SK-N-SH treated with all-trans-retinoic acid at 6 μM for 48 hours (cell line): ENCODE measurements at regions not wholly inside any gene's neighbourhood (a gene's known extent, or its start where the extent isn't known, plus 50 kb on each side); places are given as distances from the start of the nearest gene placed in this dataset.

Experiments
- ATAC-seq: fragments of 200-7000 bp; cut with Tn5 transposase; 3 replicates; pipeline ENCODE4 v1.9.1; 2020; ENCODE audit warnings: mild to moderate bottlenecking, moderate library complexity
- ARNTL ChIP-seq: fragments of 450-650 bp; formaldehyde crosslinking; IDR thresholded peaks from 2 replicates; pipeline ENCODE4 v1.5.0; 2020; ENCODE audit warnings: low read depth, mild to moderate bottlenecking, moderate library complexity, borderline replicate concordance
- BACH2 ChIP-seq: fragments of 250-450 bp; sonication (Bioruptor Pico); IDR thresholded peaks from 2 replicates; pipeline ENCODE4 v1.9.0; 2021; ENCODE audit warnings: mild to moderate bottlenecking, borderline replicate concordance
- CSDC2 ChIP-seq: fragments of 250-450 bp; sonication (Bioruptor Pico); IDR thresholded peaks from 2 replicates; pipeline ENCODE4 v1.5.0; 2020; ENCODE audit warnings: mild to moderate bottlenecking, moderate library complexity
- ESRRG ChIP-seq: fragments of 250-450 bp; sonication (Bioruptor Pico); IDR thresholded peaks from 2 replicates; pipeline ENCODE4 v1.6.1; 2021; ENCODE audit warnings: mild to moderate bottlenecking
- GLIS3 ChIP-seq: fragments of 250-450 bp; sonication (Bioruptor Pico); IDR thresholded peaks from 2 replicates; pipeline ENCODE4 v1.5.0; 2020; ENCODE audit warnings: mild to moderate bottlenecking, moderate library complexity
- ISL1 ChIP-seq: fragments of 250-450 bp; sonication (Bioruptor Pico); IDR thresholded peaks from 2 replicates; pipeline ENCODE4 v2.1.2; 2022; ENCODE audit warnings: mild to moderate bottlenecking, moderate library complexity
- OSR1 ChIP-seq: fragments of 250-450 bp; sonication (Bioruptor Pico); IDR thresholded peaks from 2 replicates; pipeline ENCODE4 v1.8.0; 2022; ENCODE audit warnings: moderate library complexity, mild to moderate bottlenecking, inconsistent platforms
- PATZ1 ChIP-seq: fragments of 250-450 bp; sonication (Bioruptor Pico); IDR thresholded peaks from 2 replicates; pipeline ENCODE4 v1.8.0; 2020; ENCODE audit warnings: mild to moderate bottlenecking, moderate library complexity, borderline replicate concordance
- PPARA ChIP-seq: fragments of 250-450 bp; sonication (Bioruptor Pico); IDR thresholded peaks from 2 replicates; pipeline ENCODE4 v1.5.0; 2020; ENCODE audit warnings: mild to moderate bottlenecking, borderline replicate concordance
- RARB ChIP-seq: fragments of 250-450 bp; sonication (Bioruptor Pico); IDR thresholded peaks from 2 replicates; pipeline ENCODE4 v1.8.0; 2021; ENCODE audit warnings: mild to moderate bottlenecking, moderate library complexity
- SNAI2 ChIP-seq: fragments of 250-450 bp; sonication (Bioruptor Pico); IDR thresholded peaks from 2 replicates; pipeline ENCODE4 v1.5.0; 2020; ENCODE audit warnings: mild to moderate bottlenecking, moderate library complexity
- TCF4 ChIP-seq: fragments of 250-450 bp; sonication (Bioruptor Pico); IDR thresholded peaks from 2 replicates; pipeline ENCODE4 v1.8.0; 2021; ENCODE audit warnings: mild to moderate bottlenecking, moderate library complexity, borderline replicate concordance
- TOX ChIP-seq: fragments of 250-450 bp; sonication (Bioruptor Pico); IDR thresholded peaks from 2 replicates; pipeline ENCODE4 v1.8.0; 2021; ENCODE audit warnings: mild to moderate bottlenecking, moderate library complexity, borderline replicate concordance
- TSHZ2 ChIP-seq: fragments of 250-450 bp; sonication (Bioruptor Pico); IDR thresholded peaks from 2 replicates; pipeline ENCODE4 v1.5.0; 2020; ENCODE audit warnings: mild to moderate bottlenecking, moderate library complexity
- ZC3H10 ChIP-seq: fragments of 250-450 bp; sonication (Bioruptor Pico); IDR thresholded peaks from 2 replicates; pipeline ENCODE4 v1.5.1; 2021; ENCODE audit warnings: mild to moderate bottlenecking, moderate library complexity
- ZFP3 ChIP-seq: fragments of 250-450 bp; sonication (Bioruptor Pico); IDR thresholded peaks from 2 replicates; pipeline ENCODE4 v1.5.0; 2020; ENCODE audit warnings: mild to moderate bottlenecking, moderate library complexity
- ZFP30 ChIP-seq: fragments of 450-650 bp; formaldehyde crosslinking; IDR thresholded peaks from 2 replicates; pipeline ENCODE4 v1.5.0; 2022; ENCODE audit warnings: mild to moderate bottlenecking, moderate library complexity
- ZNF70 ChIP-seq: fragments of 450-650 bp; formaldehyde crosslinking; IDR thresholded peaks from 2 replicates; pipeline ENCODE4 v1.5.0; 2020; ENCODE audit warnings: mild to moderate bottlenecking, moderate library complexity
- ZNF8 ChIP-seq: fragments of 450-650 bp; formaldehyde crosslinking; IDR thresholded peaks from 2 replicates; pipeline ENCODE4 v1.5.0; 2020; ENCODE audit warnings: mild to moderate bottlenecking, moderate library complexity
- TF ChIP-seq, protein P1 (sequence below): fragments of 250-450 bp; sonication (Bioruptor Pico); IDR thresholded peaks from 2 replicates; pipeline ENCODE4 v1.8.0; 2021; ENCODE audit warnings: low read depth, mild to moderate bottlenecking, moderate library complexity, borderline replicate concordance
- TF ChIP-seq, protein P2 (sequence below): fragments of 250-450 bp; sonication (Bioruptor Pico); IDR thresholded peaks from 2 replicates; pipeline ENCODE4 v1.5.1; 2021; ENCODE audit warnings: mild to moderate bottlenecking, moderate library complexity
- TF ChIP-seq, protein P3 (sequence below): fragments of 250-450 bp; sonication (Bioruptor Pico); IDR thresholded peaks from 2 replicates; pipeline ENCODE4 v1.5.1; 2020; ENCODE audit warnings: low read depth, mild to moderate bottlenecking, moderate library complexity

- TF ChIP-seq PPARA (CRISPR knock-in tag) (no peak), BACH2 (no peak), ARNTL (no peak), ZNF8 (no peak), RARB (CRISPR knock-in tag) (no peak)
- TF ChIP-seq, protein P1, sequence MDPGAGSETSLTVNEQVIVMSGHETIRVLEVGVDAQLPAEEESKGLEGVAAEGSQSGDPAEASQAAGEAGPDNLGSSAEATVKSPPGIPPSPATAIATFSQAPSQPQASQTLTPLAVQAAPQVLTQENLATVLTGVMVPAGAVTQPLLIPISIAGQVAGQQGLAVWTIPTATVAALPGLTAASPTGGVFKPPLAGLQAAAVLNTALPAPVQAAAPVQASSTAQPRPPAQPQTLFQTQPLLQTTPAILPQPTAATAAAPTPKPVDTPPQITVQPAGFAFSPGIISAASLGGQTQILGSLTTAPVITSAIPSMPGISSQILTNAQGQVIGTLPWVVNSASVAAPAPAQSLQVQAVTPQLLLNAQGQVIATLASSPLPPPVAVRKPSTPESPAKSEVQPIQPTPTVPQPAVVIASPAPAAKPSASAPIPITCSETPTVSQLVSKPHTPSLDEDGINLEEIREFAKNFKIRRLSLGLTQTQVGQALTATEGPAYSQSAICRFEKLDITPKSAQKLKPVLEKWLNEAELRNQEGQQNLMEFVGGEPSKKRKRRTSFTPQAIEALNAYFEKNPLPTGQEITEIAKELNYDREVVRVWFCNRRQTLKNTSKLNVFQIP (CRISPR knock-in tag): no peak
- TF ChIP-seq, protein P2, sequence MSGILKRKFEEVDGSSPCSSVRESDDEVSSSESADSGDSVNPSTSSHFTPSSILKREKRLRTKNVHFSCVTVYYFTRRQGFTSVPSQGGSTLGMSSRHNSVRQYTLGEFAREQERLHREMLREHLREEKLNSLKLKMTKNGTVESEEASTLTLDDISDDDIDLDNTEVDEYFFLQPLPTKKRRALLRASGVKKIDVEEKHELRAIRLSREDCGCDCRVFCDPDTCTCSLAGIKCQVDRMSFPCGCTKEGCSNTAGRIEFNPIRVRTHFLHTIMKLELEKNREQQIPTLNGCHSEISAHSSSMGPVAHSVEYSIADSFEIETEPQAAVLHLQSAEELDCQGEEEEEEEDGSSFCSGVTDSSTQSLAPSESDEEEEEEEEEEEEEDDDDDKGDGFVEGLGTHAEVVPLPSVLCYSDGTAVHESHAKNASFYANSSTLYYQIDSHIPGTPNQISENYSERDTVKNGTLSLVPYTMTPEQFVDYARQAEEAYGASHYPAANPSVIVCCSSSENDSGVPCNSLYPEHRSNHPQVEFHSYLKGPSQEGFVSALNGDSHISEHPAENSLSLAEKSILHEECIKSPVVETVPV (CRISPR knock-in tag): no peak
- no peak for ATAC-seq
Observed at GRCh38 chr20:24406750-24407149, 62.7 kb upstream of the SYNDIG1 start.

GRCh38 chr20:24406251-24406650 is 63.2 kb upstream of the SYNDIG1 start:
- ATAC-seq: no peak
- TF ChIP-seq GLIS3 (CRISPR knock-in tag) (no peak), ZNF70 (CRISPR knock-in tag) (no peak), PPARA (CRISPR knock-in tag) (no peak), BACH2 (no peak), CSDC2 (no peak), TOX (no peak), ZFP3 (no peak), ZFP30 (CRISPR knock-in tag) (no peak), ARNTL (no peak), ZC3H10 (CRISPR knock-in tag) (no peak), TSHZ2 (no peak)
- TF ChIP-seq, protein P3, sequence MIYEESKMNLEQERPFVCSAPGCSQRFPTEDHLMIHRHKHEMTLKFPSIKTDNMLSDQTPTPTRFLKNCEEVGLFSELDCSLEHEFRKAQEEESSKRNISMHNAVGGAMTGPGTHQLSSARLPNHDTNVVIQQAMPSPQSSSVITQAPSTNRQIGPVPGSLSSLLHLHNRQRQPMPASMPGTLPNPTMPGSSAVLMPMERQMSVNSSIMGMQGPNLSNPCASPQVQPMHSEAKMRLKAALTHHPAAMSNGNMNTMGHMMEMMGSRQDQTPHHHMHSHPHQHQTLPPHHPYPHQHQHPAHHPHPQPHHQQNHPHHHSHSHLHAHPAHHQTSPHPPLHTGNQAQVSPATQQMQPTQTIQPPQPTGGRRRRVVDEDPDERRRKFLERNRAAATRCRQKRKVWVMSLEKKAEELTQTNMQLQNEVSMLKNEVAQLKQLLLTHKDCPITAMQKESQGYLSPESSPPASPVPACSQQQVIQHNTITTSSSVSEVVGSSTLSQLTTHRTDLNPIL (CRISPR knock-in tag): no peak
- TF ChIP-seq, protein P2 (CRISPR knock-in tag): no peak

- no peak for ATAC-seq
- no peak for TF ChIP-seq TSHZ2
- no peak for TF ChIP-seq TOX
- no peak for TF ChIP-seq ZC3H10 (CRISPR knock-in tag)
- TF ChIP-seq ZNF8: no peak
- TF ChIP-seq TCF4: no peak
- TF ChIP-seq, protein P2 (CRISPR knock-in tag): no peak
- no peak for TF ChIP-seq PPARA (CRISPR knock-in tag)
- TF ChIP-seq GLIS3 (CRISPR knock-in tag): no peak
- TF ChIP-seq OSR1 (CRISPR knock-in tag): no peak
- TF ChIP-seq BACH2: no peak
- TF ChIP-seq ZFP3: no peak
- TF ChIP-seq SNAI2: no peak
- TF ChIP-seq ESRRG (CRISPR knock-in tag): no peak
- TF ChIP-seq ZNF70 (CRISPR knock-in tag): no peak
- TF ChIP-seq RARB (CRISPR knock-in tag): no peak
- TF ChIP-seq PATZ1 (CRISPR knock-in tag): no peak
- TF ChIP-seq ISL1 (CRISPR knock-in tag): no peak
- TF ChIP-seq ARNTL: no peak
- TF ChIP-seq CSDC2: no peak
Observed at GRCh38 chr20:24405810-24406209, 63.6 kb upstream of the SYNDIG1 start.
